ENCODE measurements at regions not wholly inside any gene's neighbourhood (a gene's known extent, or its start where the extent isn't known, plus 50 kb on each side); places are given as distances from the start of the nearest gene placed in this dataset.

GRCh38 chr1:194042736-194043135, 856.3 kb upstream of the B3GALT2 start:
- no peak overlapping the region for H3K27ac ChIP-seq (ENCODE audit: low read depth, low read length)
- H3K9me3 ChIP-seq (ENCODE audit: control insufficient read depth, low read length): no peaks in the 10 kb centered on the region
- Mint-ChIP-seq H3K9me3 (no peaks in the 10 kb centered on the region), H3K4me1 (no peaks in the 10 kb centered on the region), H3K4me3 (no peak overlapping the region), H3K27ac (no peak overlapping the region), H3K27me3 (ENCODE audit: insufficient read depth) (no peaks in the 10 kb centered on the region), H3K36me3 (ENCODE audit: low read depth) (no peaks in the 10 kb centered on the region)
- no peak overlapping the region for H3K4me3 ChIP-seq (ENCODE audit: low read length)
- DNase-seq: no peak
- no peaks in the 10 kb centered on the region for H3K4me1 ChIP-seq (ENCODE audit: control insufficient read depth, insufficient read depth, low read length)
- no peak overlapping the region for H3K9ac ChIP-seq (ENCODE audit: extremely low read depth, low read length, poor library complexity, severe bottlenecking)
- TF ChIP-seq CTCF (conservative IDR thresholded peaks at IDR 0.05): no peak
- H3K36me3 ChIP-seq (ENCODE audit: control insufficient read depth, insufficient read depth, low read length): no peaks in the 10 kb centered on the region
- no peaks in the 10 kb centered on the region for H3K27me3 ChIP-seq (ENCODE audit: control insufficient read depth, insufficient read depth, low read length, poor library complexity, severe bottlenecking)
- 97 to 100% methylated on average over 3 of the region's 3 CpGs for WGBS, 2 experiments (ENCODE audit: insufficient coverage in 1 of 2, insufficient read length in 1 of 2)

- no peaks in the 10 kb centered on the region for H3K36me3 Mint-ChIP-seq (ENCODE audit: low read depth)
- no peaks in the 10 kb centered on the region for H3K27me3 ChIP-seq (ENCODE audit: control insufficient read depth, insufficient read depth, low read length, poor library complexity, severe bottlenecking)
- H3K27ac ChIP-seq (ENCODE audit: low read depth, low read length): no peak overlapping the region
- 80 to 89% methylated on average over 1 of the region's 1 CpG for WGBS, 2 experiments (ENCODE audit: insufficient coverage in 1 of 2, insufficient read length in 1 of 2)
- H3K9ac ChIP-seq (ENCODE audit: extremely low read depth, low read length, poor library complexity, severe bottlenecking): no peak overlapping the region
- no peaks in the 10 kb centered on the region for H3K4me1 ChIP-seq (ENCODE audit: control insufficient read depth, insufficient read depth, low read length)
- no peak for TF ChIP-seq CTCF (conservative IDR thresholded peaks at IDR 0.05)
- H3K27me3 Mint-ChIP-seq (ENCODE audit: insufficient read depth): no peaks in the 10 kb centered on the region
- H3K27ac Mint-ChIP-seq: no peak overlapping the region
- H3K4me3 ChIP-seq (ENCODE audit: low read length): no peak overlapping the region
- no peaks in the 10 kb centered on the region for H3K4me1 Mint-ChIP-seq
- H3K4me3 Mint-ChIP-seq: no peak overlapping the region
- DNase-seq: no peak
- peaks cover 3% of the 10 kb centered on the region for H3K9me3 Mint-ChIP-seq
- H3K9me3 ChIP-seq (ENCODE audit: control insufficient read depth, low read length): no peaks in the 10 kb centered on the region
- H3K36me3 ChIP-seq (ENCODE audit: control insufficient read depth, insufficient read depth, low read length): no peaks in the 10 kb centered on the region
Measured at GRCh38 chr1:194040496-194040895, 854.1 kb upstream of the B3GALT2 start.

GRCh38 chr1:194039578-194039977, 853.2 kb upstream of the B3GALT2 start:
- peaks cover 8% of the 10 kb centered on the region for H3K9me3 Mint-ChIP-seq
- H3K9me3 ChIP-seq (ENCODE audit: control insufficient read depth, low read length): no peaks in the 10 kb centered on the region
- TF ChIP-seq CTCF (conservative IDR thresholded peaks at IDR 0.05): no peak
- DNase-seq: no peak
- H3K36me3 Mint-ChIP-seq (ENCODE audit: low read depth): no peaks in the 10 kb centered on the region
- no peak overlapping the region for H3K9ac ChIP-seq (ENCODE audit: extremely low read depth, low read length, poor library complexity, severe bottlenecking)
- WGBS, 2 experiments (ENCODE audit: insufficient coverage in 1 of 2, insufficient read length in 1 of 2): 88 to 100% methylated on average over 1 of the region's 1 CpG
- no peaks in the 10 kb centered on the region for H3K36me3 ChIP-seq (ENCODE audit: control insufficient read depth, insufficient read depth, low read length)
- no peak overlapping the region for H3K27ac ChIP-seq (ENCODE audit: low read depth, low read length)
- no peak overlapping the region for H3K4me3 Mint-ChIP-seq
- H3K27ac Mint-ChIP-seq: no peak overlapping the region
- H3K4me1 Mint-ChIP-seq: no peaks in the 10 kb centered on the region
- no peaks in the 10 kb centered on the region for H3K27me3 ChIP-seq (ENCODE audit: control insufficient read depth, insufficient read depth, low read length, poor library complexity, severe bottlenecking)
- H3K4me3 ChIP-seq (ENCODE audit: low read length): no peak overlapping the region
- no peaks in the 10 kb centered on the region for H3K4me1 ChIP-seq (ENCODE audit: control insufficient read depth, insufficient read depth, low read length)
- no peaks in the 10 kb centered on the region for H3K27me3 Mint-ChIP-seq (ENCODE audit: insufficient read depth)
